ENCODE measurements at regions not wholly inside any gene's neighbourhood (a gene's known extent, or its start where the extent isn't known, plus 50 kb on each side); places are given as distances from the start of the nearest gene placed in this dataset.
A peak's percentile ranks its signal among the peaks of the same experiment; 100 is the strongest.

DNA sequence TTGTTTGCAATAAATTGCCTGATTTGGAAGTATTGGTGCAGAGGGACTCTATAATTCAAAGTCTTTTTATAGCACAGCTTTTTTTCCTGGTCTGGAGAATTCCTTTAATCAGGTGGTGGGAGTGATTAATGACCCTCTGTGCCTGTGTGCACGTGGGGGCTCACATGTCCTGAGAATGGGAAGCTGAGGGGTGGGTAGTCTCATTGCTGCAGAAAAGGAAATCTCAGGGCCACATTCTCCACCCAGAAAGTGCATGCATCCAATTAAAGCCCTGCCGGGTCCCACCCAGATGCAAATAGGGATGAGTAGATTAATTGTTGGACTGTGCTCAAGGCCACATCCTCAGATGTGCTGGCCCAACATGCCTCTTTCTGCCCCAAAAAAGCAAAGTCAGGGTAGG, 324.7 kb downstream of the CXCL12 start:
- no peak for DNase-seq (ENCODE audit: low read depth, low spot score)

DNA sequence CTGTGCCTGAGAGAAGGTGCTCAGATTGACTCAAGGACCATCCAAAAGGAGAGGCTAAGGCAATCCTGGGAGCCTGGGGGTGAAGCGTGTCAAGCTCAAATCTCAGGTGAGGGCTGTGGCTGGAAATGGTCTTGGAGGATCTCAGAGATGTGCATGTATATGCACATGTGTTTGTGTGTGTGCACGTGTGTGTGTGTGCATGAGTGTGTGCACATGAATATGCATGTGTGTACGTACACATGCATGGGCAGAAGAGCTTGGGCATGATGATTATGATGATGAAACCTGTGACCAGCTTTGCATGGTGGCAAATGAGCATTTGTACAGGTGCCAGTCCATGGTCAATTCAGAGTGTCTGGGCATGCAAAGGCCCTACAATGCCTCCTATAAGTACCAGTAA, 326.6 kb downstream of the CXCL12 start:
- DNase-seq (ENCODE audit: low read depth, low spot score), result no peak

DNA sequence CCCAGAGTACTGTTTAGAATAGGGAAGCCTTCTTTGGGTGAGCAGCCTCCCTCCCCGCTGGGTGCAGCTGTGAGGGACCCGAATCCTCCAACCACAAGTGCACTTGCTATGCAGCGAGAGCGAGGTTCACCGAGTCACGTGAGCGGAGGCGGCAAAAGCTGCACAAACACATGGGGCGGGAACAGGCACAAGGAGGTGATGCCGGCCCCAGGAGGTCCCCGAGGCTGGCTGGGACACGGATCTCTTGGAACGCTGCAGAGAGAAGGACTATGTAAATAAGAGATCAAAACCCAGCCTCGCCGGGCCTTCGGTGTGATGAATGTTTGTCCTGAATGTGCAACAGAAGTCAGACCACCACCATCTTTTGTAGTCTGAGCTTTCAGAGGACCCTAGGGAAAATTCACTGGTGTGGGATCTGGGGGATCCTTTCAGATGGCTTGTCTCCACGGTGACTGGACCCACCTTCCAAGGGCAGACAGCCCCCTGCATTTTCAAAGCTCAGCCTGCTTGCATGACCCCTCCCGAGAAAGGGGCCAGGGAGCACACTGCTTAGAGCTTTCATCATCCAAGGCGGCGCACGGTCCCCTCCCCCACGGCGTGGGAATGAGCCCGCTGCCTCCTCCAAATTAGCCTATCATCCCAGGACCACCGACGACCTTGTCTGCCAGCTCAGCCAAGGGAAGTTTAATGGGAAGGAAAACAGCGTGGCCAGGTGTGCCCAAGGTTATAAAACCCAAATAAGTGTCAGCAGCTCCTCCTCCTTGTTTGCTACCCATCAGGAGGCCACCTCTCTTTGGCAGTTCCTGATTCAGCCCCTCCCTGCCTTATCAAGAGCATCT, 327.7 kb downstream of the CXCL12 start:
- DNase-seq (ENCODE audit: low read depth, low spot score), result peak; percentile 88

DNA sequence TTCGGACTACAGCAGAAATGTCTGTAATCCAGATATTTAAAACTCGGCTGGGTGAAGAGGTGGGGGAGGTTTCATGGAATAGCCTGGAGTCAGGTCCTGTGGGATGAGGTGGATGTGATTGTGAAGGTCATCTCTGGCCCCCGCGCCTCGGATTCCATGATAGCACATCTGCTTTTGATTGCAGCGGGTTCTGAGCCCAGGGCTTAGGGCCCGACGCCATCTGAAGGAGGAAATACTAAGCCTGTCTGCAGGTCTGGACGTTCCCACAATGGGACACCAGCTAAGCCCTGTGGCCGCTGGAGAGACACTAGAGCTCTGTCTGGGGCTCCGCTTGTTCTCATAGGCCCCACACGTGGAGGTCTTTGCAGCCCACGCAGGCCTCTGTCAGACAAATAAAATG, 328.7 kb downstream of the CXCL12 start:
- no peak for DNase-seq (ENCODE audit: low read depth, low spot score)

DNA sequence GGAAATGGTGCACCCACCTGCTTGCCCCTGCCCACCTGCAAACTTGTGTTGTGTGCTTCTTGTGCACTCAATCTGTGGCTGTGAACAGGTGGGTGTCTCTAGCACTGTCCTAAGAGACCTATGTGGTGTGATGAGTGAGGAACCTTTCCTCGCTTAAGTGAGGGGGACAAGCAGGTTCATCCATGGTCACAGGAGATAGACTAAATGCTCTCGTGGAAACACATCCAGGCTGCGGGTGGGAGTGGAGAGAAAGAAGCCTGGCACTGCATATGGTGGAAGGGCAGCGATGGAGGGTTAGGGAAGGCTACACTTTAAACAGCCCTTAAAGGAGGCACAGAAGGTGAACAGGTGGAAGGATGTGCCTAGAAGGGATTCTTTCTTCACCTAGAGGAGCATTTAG, 330.9 kb downstream of the CXCL12 start:
- no peak for DNase-seq (ENCODE audit: low read depth, low spot score)

DNA sequence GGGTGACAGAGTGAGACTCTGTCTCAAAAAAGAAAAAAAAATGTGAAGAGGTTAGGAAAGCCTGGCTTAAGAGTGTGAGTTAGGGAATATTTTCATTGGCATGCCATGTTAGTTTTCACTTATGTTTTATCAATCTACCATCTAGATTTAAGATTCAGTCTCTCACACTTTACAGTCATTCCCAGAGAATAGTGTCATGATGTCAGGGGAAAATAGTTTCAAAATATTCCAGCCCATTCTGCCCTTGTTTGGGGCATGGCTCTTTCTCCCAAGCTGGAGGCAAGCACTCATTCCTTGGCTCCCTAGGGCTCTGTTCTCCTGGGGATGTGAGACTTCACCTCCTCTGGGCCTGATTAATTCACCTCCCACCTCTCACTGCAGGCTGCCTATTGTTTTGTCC, 331.5 kb downstream of the CXCL12 start:
- no peak for DNase-seq (ENCODE audit: low read depth, low spot score)

DNA sequence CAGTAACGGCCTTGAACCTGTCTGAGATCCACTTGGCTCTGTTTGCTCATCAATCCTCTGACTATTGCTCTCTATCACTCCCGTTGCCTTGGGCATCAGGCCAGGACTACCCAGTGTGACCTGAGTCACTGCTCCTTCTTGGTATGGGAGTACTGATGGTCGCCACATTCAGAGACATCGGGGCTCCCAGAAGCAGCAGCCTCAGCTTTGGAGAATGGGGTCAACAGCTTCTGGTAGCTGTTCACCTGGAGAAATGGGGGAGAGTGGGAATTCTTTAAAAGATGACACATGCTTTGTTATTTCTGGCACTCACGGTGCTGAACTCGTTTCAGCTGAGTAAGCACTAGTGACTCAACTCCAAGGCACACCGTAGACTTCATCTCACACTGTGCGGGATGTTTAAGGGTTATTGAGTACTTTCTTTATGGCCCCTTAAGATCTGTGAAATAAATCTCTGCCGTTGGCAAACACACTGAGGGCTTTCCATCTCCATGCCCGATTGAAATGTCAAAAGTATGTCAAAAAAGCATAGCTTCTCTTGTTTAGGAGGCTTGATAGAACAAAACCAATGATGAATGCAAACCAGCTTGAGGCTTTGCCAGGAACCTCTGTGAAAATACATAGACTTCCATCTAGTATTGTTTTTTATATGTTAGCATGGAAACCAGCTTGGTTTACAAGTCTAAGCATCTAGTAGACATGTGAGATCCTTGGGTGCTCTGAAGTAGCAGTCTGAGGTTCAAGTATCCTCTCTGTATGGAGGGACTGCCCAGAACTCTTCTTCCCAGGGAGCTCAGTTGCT, 333.1 kb downstream of the CXCL12 start:
- DNase-seq (ENCODE audit: low read depth, low spot score), result peak; percentile 77

DNA sequence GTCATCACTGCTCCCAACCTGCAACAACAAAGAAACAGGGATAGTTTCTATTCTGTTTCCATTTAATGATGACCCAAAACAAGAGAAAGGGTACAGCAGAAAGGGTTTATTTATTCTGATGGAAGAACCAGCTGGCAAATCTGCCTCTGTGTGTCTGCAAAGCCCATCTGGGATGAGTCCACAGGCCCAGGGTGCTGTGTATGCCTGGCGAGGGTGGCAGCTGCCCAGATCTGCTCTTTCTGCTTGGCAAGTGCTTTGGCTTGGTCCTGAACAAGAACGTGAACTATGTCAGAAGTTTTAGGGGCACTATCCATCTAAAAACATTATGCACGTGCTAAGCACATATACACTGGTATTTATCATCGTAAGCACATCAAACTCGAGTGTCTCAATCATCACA, 333.8 kb downstream of the CXCL12 start:
- no peak for DNase-seq (ENCODE audit: low read depth, low spot score)

DNA sequence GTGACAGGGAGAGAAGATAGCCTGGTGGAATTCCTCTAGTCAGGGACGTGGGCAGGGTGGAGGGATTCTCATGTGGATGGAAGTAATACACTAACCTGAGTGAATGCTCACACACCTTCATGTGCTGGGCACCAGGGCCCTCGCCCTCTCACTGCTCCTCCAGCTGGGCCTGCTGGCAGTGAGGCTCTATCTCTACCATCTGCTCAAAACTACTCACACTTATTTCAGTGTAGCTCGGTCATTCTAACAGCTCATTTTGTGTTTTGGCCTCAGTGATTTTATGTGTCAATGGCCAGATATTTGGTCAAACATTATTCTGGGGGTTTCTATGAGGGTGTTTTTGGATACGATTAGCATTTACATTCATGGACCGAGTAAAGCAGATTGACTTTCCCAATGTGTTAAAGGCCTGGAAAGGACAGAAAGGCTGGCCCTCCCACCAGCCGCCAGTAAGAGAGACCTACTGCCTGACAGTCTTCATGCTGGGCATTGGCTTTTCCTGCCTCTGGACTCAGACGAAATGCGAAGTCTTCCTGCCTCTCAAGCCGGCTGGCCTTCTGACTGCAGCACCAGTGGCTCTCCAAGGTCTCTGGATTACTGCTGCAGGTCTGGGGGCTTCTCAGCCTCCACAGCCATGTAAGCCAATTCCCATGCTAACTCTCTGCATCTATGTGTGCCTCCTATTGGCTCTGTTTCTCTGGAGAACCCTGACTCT, 335.4 kb downstream of the CXCL12 start:
- DNase-seq (ENCODE audit: low read depth, low spot score), result no peak

DNA sequence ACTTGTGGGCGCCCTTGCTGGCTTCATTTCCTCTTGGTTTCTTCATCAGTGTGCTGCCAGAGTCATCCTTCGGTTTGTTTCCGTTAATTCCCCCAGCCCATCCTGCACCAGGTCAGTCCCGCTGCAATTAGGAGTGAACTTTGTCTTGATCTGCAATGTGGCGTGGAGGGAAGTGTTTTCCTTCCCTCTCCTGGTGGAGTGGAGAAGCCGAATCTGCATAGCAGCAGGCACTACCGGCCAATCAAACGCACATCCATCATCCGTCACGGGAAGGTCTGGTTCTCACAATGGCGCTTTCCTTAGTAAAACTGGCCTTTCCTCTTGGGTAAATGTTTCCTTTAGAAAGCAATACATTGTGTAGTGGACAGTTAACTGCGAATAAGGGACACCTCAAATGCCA, 337.5 kb downstream of the CXCL12 start:
- DNase-seq (ENCODE audit: low read depth, low spot score), result no peak

DNA sequence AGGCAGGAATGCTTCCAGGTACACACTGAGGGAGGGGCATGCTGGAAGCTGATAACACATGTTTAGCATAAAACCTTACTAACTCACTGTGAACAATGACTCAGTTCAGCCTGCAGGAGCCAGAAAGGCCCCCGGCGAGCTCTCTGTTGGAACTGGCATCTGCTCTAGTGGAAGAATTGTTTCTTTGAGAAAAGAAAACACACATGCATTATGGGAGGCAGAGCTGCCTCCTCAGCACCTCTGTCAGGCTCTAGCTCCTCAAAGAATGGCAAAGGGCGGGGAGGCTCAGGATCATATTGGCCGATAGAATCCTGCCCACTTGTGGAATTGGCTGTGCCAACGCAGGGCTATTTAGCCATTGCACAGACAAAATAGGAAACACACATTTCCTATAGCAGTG, 338.3 kb downstream of the CXCL12 start:
- peak; percentile 77 for DNase-seq (ENCODE audit: low read depth, low spot score)

DNA sequence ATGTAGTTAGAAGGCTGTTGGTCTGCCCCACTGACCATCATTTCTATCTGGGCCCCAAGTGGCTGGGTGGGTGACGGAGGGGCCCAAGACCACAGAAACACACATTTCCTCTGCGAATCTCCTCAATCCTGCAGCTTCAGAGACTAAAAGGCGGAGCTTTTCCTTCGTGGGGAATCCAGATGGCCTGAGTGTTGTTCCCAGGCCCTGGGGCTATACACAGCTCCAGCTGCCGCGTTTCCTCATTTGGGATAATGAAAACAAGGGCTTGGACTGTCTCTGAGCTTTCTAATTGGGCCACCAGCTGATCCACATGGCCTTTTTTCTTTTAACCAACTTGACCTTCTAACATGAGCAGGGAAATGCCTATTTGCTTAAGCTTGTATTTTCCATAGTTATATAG, 339.9 kb downstream of the CXCL12 start:
- no peak for DNase-seq (ENCODE audit: low read depth, low spot score)

DNA sequence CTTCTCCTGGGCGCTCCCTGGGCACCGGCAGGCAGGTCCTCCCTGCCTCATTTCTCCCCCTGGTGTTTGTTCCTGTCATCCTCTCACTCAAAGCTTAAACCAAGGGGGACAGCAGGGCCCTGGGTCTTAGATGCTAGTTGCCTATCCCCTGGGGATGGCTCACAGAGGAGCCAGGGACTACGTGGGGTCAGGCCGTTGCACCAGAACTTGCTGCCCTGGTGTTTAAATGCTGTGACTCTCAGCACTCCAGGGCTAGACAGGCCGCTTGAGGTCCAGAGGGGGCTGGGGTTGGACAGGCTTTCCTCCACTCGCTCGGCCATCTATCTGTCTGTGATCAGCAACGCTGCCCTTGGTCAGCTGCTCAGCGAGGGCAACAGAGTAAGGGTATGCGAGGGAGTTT, 340.3 kb downstream of the CXCL12 start:
- no peak for DNase-seq (ENCODE audit: low read depth, low spot score)

DNA sequence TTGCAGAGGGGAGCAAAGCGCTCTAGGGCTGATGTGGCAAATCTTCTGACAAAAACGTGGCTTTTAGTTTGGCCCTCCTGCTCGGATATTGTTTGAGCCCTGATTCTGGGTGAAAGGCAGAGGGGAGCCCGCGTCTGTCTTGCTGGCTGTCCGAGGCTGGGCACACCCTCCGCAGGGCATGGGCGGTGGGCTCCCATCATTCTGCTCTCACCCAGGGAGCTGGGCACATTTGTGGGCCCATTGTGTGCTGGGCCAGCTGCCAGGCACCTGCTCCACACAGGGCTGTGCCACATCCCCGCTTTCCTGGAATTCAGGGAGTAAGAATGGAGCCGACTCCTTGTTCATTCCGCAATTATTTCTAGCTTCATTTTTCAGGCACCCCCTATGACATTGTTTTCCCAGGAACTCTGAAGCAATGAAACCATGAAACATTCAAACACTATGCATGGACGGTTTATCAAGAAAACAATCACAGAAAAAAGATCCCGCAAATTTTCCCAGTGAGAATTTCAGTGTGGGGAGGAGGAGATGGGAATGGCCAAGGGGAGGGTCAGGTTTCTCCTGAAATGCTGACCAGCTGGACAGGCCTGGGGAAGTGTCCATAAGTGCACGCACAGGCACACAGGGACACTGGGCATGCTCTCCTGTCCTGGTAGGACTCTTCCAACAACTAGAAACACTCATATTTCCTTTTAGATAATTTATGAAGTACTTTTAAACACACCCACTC, 341.1 kb downstream of the CXCL12 start:
- no peak for DNase-seq (ENCODE audit: low read depth, low spot score)

DNA sequence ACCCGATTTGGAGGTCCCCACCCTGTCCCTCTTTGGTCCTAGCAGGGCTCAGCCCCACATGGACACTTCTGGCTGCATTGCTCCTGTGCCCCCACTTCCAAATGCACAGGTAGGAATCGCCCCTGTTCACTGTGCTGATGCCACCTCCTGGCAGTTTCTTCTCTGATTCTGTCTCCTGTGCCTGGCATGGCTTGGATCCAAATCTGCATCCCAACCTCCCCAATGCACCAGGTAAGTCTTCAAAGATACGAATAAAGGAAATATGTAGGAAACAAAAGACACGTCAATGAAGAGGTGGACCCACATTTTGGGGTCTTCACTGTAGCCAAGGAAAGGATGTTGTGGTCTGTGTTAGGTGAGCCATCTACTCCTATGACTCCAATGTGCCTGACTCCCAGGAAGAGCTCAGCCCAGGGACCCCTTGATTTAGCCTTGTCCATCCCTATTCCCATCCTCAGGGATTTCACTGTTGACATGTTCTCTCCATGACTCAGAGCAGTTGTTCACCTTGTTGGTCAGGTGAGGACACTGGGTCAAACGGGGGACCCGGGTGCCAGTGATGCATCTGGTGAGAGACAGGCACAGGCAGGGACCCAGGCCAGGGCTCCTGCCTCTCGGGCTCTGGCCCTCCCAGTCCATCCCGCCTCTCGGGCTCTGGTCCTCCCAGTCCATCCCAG, 341.8 kb downstream of the CXCL12 start:
- DNase-seq (ENCODE audit: low read depth, low spot score), result no peak

DNA sequence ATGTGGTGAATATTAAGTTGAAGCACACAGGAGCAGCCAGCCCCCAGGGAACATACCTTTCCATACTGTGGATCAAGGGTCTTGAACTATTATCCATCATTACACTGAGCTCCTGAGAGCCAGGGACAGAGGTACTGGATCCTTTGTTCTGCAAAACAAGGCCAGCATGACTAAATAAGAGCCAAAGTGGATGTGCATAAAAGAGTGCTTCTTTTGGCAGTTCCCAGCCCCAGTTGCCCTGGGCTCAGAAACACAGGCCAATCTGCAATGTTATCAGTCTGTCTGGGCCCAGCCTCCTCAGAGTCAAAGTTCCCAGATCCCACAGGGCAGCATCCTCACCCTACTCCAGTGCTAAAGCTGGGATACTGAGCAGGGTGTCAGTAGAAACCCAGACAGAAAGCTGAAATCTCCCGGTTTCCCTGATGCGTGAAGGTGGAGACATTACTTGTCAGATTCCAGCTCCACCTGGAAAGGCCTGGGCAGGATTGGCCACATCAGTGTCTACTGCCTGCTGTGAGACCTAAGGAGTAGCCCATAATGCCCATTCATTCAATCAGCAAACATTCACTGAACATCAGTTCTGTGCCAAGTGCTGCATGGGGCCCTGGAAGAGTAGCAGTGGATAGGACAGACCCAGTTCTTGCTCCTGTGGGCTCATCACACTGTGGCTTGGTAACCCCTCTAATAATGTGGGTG, 342.7 kb downstream of the CXCL12 start:
- no peak for DNase-seq (ENCODE audit: low read depth, low spot score)

DNA sequence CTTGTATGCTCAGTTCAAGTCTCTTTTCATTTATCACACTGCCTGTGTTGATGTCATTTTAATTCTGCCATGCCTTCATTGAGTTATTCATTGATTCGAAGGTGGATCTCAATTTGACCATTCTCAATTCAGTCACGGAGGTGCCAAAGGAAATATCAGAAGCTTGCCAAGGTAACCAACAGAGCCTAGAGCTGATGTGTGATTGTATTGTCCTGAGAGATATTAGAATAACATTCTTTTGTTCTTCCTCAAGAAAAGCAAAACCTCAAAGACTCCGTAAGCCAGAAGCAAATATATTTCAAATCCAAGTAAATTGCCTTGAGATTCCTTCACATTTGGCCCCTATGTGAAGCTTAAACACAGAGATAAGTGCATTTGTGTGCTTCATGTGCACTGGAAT, 345.3 kb downstream of the CXCL12 start:
- DNase-seq (ENCODE audit: low read depth, low spot score), result no peak

DNA sequence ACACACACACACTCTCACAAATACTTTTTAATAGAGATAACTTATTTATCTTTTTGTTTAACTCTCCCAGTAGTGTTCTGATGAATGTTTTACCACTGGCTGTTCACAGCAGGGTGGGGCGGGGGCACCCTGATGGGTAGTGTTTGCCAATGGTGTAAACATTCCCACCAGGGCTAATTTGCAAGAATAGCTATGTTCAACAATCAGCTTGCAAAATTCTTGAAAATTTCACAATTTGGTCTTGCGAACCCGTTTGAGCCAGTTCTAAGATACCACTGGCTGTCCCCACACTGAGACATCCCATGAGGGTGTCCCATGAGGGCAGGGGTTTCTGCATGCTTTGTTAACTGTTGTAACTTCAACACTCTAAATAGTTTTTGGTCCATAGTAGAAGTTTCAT, 348.5 kb downstream of the CXCL12 start:
- no peak for DNase-seq (ENCODE audit: low read depth, low spot score)

DNA sequence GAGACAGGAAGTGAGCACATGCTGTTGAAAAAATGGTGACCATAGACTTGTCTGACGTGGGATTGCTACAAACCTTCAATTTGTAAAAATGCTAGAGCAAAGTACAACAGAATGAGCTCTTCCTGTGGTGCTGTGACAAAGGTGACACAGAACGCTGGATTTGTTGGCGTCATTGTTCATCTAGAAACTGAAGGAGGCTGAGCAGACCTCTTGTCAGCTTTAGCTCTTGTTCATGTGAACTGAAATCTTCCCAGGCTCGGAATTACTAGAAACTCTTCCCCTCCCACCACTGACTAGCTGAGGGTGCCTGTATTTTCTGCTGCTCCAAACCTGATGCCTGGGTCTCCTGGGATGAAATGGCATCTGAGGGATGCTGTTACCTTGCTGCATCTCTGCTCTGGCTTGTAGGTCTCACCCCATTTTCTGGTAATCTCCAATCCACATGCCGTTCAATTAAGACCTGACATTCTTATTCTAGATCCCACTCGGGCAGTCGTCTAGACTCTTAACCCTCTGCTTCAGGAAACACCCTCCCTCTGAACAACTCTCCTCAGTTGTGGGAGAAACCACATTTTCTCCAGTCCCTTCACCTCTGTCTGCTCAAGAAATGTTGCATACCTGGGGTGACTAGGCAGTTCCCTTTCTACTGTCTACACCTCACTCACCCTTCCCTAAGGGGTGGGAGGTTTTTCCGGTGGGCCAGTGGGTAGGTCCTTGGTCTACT, 349.3 kb downstream of the CXCL12 start:
- no peak for DNase-seq (ENCODE audit: low read depth, low spot score)

DNA sequence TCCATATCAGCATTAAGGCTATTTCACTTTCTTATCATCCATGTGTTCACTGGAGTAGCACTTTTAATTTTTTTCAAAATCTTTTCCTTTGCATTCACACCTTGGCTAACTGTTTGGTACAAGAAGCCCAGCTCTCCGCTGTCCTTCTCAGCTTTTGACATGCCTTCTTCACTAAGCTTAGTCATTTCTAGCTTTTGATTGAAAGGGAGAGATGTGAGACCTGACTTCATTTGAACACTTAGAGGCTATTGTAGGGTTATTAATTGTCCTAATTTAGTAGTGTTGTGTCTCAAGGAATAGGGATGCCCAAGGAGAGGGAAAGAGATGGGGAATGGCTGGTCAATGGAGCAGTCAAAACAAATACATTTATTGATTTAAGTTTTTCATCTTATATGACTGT, 350.0 kb downstream of the CXCL12 start:
- DNase-seq (ENCODE audit: low read depth, low spot score), result no peak
